GM21619 (cell line): ENCODE measurements at regions not wholly inside any gene's neighbourhood (a gene's known extent, or its start where the extent isn't known, plus 50 kb on each side); places are given as distances from the start of the nearest gene placed in this dataset.

Source experiments
- ATAC-seq: cut with Tn5 transposase; IDR thresholded peaks from one replicate; pipeline ENCODE4 v1.9.1; 2021; ENCODE audit not compliant: unreplicated experiment

- no peak for ATAC-seq
Measured at GRCh38 chr16:64184156-64184555, 937.7 kb downstream of the CDH11 start.

GRCh38 chr16:64182985-64183384 is 938.9 kb downstream of the CDH11 start:
- no peak for ATAC-seq

- no peak for ATAC-seq
Measured at GRCh38 chr16:64181271-64181925, 940.5 kb downstream of the CDH11 start.

GRCh38 chr16:64180136-64180900 is 941.5 kb downstream of the CDH11 start:
- ATAC-seq, result no peak

GRCh38 chr16:64174327-64174726 is 947.5 kb downstream of the CDH11 start:
- ATAC-seq, result no peak

- no peak for ATAC-seq
Measured at GRCh38 chr16:64172652-64173051, 949.2 kb downstream of the CDH11 start.

GRCh38 chr16:64172226-64172625 is 949.6 kb downstream of the CDH11 start:
- ATAC-seq, result no peak

- no peak for ATAC-seq
Measured at GRCh38 chr16:64171632-64172031, 950.2 kb downstream of the CDH11 start.

- ATAC-seq, result no peak
Measured at GRCh38 chr16:64168371-64168770, 953.5 kb downstream of the CDH11 start.

- no peak for ATAC-seq
Measured at GRCh38 chr16:64167936-64168335, 953.9 kb downstream of the CDH11 start.

GRCh38 chr16:64165368-64165767 is 956.5 kb downstream of the CDH11 start:
- no peak for ATAC-seq

GRCh38 chr16:64162613-64163375 is 959.1 kb downstream of the CDH11 start:
- no peak for ATAC-seq

- ATAC-seq, result no peak
Measured at GRCh38 chr16:64159976-64160375, 961.9 kb downstream of the CDH11 start.

- ATAC-seq, result no peak
Measured at GRCh38 chr16:64158941-64159588, 962.8 kb downstream of the CDH11 start.

GRCh38 chr16:64153718-64154117 is 968.1 kb downstream of the CDH11 start:
- no peak for ATAC-seq

- ATAC-seq, result no peak
Measured at GRCh38 chr16:64151990-64152767, 969.7 kb downstream of the CDH11 start.

GRCh38 chr16:64150193-64150592 is 971.7 kb downstream of the CDH11 start:
- no peak for ATAC-seq

GRCh38 chr16:64149756-64150155 is 972.1 kb downstream of the CDH11 start:
- no peak for ATAC-seq

GRCh38 chr16:64148356-64148755 is 973.5 kb downstream of the CDH11 start:
- ATAC-seq, result no peak

- no peak for ATAC-seq
Measured at GRCh38 chr16:64147941-64148340, 973.9 kb downstream of the CDH11 start.

GRCh38 chr16:64144617-64145016 is 977.2 kb downstream of the CDH11 start:
- ATAC-seq, result no peak
